LNCaP clone FGC (cell line): ENCODE measurements at regions not wholly inside any gene's neighbourhood (a gene's known extent, or its start where the extent isn't known, plus 50 kb on each side); places are given as distances from the start of the nearest gene placed in this dataset.
"Not testable (repeated sequence)": the region's sequence is repeated elsewhere in the genome, so short reads cannot be mapped to it uniquely, and the experiment has no call there.

ENCODE experiments used
- DNase-seq: peaks from one replicate; pipeline ENCODE4 v3.0.0-alpha.2; 2011; ENCODE audit warnings: low read depth
- H3K4me3 ChIP-seq: 2 replicates; pipeline ENCODE4 v1.5.1; 2011; ENCODE audit warnings: mild to moderate bottlenecking, low read depth, low read length, control low read depth
- TF ChIP-seq, protein P1 (sequence below): IDR thresholded peaks from 2 replicates; pipeline ENCODE4 v1.5.1; 2012; ENCODE audit warnings: mild to moderate bottlenecking; ENCODE audit not compliant: control insufficient read depth, insufficient read depth; ENCODE audit errors: extremely low read depth

DNA sequence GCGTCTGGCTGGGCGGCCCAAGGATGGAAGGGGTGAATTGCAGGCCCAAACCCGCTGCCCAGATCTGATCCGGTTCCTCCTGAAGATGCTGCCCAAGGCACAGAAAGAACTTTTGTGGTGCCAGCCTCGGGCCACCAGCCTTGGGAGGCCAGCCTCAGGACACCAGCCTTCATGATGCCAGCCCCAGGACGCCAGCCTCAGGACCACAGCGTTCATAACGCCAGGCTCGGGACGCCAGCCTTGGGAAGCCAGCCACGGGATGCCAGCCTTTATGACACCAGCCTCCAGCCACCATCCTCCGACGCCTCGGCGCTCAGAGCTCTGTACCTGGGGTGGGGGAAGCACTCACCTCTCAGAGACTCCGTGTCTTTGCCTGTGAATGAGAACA lies 107.8 kb downstream of the ADRA2C start:
- no peak overlapping the region for H3K4me3 ChIP-seq
- DNase-seq, result no peak
- TF ChIP-seq, protein P1, sequence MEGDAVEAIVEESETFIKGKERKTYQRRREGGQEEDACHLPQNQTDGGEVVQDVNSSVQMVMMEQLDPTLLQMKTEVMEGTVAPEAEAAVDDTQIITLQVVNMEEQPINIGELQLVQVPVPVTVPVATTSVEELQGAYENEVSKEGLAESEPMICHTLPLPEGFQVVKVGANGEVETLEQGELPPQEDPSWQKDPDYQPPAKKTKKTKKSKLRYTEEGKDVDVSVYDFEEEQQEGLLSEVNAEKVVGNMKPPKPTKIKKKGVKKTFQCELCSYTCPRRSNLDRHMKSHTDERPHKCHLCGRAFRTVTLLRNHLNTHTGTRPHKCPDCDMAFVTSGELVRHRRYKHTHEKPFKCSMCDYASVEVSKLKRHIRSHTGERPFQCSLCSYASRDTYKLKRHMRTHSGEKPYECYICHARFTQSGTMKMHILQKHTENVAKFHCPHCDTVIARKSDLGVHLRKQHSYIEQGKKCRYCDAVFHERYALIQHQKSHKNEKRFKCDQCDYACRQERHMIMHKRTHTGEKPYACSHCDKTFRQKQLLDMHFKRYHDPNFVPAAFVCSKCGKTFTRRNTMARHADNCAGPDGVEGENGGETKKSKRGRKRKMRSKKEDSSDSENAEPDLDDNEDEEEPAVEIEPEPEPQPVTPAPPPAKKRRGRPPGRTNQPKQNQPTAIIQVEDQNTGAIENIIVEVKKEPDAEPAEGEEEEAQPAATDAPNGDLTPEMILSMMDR, result no peak

DNA sequence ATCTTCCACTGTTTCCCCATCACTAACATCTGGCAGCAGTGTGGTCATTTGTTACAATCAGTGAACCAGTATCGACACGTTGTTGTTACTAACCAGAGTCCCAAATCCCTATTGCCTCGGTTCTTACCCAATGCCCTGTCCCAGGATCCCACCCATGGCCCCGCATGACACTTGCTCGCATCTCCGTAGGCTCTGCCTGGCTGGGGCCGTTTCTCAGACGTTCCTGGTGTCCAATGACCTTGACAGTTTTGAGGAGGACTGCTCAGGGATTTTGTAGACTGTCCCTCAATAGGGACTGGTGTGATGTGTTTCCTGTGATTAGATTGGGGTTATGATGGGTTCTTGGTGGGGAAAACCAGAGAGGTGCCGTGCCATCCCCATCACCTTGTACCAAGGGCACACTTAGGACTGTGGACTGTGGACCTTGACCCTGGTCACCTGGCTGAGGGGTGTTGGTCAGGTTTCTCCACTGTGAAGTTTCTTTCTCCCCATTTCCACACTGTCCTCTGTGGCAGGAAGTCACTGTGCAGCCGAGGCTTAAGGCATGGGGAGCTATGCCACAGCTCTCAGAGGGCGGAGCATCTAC lies 108.4 kb downstream of the ADRA2C start:
- TF ChIP-seq, protein P1, result no peak
- H3K4me3 ChIP-seq, result no peak overlapping the region
- DNase-seq, result no peak

DNA sequence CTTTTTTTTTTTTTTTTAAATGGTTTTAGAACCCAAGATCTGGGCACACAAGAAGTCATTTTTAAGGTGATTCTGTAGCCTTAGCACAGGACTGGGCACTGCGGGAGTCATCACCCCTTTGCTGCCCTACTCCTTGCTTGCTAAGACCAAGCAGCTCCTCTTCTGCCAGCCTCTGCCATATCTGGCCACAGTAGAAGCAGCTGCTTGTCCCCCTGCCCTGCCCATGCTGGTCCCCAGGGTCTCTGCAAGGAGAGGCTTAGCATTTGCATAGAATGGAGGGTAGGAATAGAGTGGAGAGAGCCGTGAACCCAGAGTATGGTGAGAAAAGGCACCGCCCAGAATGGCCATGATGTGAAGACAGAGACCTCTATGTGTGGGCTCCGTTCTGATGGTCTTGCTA lies 109.3 kb downstream of the ADRA2C start:
- no peak overlapping the region for H3K4me3 ChIP-seq
- no peak for DNase-seq
- TF ChIP-seq, protein P1, result no peak

DNA sequence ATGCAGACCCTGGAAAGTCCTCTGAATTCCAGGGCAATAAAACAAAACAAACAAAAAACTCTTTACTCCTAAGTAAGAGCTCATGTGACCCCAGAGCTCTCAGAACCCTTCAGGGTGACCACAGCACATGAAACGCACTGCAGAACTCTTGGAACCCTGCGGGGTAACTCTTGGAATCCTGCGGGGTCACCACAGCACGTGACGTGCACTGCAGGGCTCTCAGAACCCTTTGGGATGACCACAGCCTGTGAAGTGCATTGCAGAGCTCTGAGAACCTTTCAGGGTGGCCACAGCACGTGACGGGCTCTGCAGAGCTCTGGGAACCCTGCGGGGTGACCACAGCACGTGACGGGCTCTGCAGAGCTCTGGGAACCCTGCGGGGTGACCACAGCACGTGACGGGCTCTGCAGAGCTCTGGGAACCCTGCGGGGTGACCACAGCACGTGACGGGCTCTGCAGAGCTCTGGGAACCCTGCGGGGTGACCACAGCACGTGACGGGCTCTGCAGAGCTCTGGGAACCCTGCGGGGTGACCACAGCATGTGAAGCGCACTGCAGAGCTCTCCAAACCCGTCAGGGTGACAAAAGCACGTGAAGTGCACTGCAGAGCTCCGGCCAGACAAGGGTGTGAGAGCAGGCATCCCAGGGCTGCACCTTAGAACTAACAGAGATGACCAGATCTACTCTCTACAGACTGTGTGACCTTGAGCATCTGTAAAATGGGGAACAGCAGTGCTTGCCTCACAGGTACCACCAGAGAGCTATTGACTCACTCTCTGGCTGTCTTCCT lies 110.1 kb downstream of the ADRA2C start:
- DNase-seq, H3K4me3 ChIP-seq: not testable (repeated sequence)

DNA sequence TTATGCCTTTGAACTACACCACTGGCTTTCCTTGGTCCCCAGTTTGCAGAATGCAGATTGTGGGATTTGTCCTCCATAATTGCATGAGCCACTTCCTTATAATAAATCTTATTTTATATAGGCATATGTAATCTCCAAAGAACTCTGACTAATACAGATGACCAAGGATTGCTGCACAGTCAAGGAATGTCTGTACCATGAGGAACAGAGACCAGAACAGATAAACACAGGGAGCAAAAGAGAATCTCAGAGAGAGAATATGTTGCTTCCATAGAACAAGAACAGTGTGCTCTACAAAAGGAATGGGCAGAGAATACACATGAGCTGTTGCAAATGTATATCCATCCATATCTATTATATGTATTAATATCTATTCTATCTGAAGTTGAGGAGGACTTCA lies 111.1 kb downstream of the ADRA2C start:
- DNase-seq, result no peak
- TF ChIP-seq, protein P1, result no peak
- no peak overlapping the region for H3K4me3 ChIP-seq

DNA sequence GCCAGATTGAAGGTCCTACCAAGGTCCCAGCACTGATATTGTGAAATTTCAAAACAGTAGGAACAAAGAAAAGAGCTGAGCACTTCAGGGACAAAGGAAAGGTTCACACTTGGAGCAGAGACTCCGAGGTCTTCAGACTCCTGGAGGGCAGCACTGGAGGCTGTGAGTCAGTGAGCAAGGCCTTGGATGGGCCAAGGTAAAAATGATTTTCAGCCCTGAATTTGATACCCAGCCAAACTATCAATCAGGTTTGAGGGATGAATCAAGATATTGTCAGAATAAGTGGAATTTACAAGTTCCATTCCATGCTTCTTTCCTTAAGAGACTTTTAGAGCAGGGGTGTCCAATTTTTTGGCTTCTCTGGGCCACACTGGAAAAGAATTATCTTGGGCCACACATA lies 111.7 kb downstream of the ADRA2C start:
- TF ChIP-seq, protein P1, result no peak
- no peak overlapping the region for H3K4me3 ChIP-seq
- no peak for DNase-seq

DNA sequence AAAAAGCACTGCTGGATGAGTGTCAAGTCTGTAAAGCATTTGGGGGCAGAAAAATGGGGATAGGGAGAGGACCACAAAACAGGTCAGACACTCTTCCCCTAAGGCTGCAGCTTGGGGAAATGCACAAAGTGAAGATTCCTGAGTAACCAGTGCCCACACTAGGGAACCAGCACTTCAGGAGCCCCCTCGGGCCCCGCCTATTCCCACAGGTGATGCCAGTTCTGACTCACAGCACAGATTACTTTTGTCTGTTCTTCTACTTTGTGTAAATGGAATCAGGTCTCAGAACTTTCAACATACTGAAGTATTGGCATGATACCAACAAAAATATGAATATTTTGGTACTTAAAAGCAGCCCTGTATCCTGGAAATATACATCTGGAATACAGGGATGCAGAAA lies 112.5 kb downstream of the ADRA2C start:
- no peak for DNase-seq
- TF ChIP-seq, protein P1, result no peak
- H3K4me3 ChIP-seq, result no peak overlapping the region
